ENCODE measurements at regions not wholly inside any gene's neighbourhood (a gene's known extent, or its start where the extent isn't known, plus 50 kb on each side); places are given as distances from the start of the nearest gene placed in this dataset.

DNA sequence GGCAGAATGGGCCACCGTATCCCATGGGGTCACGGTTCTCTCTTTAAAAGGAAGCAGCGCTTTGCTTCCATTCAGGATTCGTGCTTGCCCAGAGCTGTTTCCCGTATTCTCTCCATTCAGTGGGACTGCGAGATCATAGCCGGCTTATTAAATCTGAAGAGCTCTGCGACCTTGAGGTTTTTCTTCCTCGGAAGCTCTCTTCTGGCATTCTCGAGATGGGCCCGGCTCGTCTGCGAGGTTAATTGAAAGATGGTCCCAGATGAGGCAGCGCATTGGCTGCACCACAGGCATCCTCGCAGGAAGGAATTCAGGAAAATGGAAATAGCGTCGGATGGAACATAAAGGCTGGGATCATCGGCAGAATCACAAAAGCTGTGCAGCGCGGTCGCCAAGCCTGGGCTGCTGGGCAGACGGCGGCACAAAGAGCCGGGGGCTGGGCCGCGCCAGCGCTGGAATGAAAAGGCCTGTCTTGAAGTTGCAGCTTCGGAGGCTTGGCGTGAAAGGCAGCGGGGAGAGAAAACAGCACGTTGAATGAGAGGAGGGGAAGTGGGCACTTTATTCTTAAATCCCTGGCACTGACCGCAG is 236.2 kb downstream of the IRX2 start:
- H3K27me3 ChIP-seq (replicated peaks; ENCODE audit: insufficient read depth) = no peaks in the 10 kb centered on the region
- no peaks in the 10 kb centered on the region for H3K36me3 ChIP-seq
- DNase-seq (ENCODE audit: low spot score) = no peak
- H3K27ac ChIP-seq = no peak overlapping the region
- no peak for ATAC-seq (ENCODE audit: insufficient number of reproducible peaks, low FRiP score, low read depth)
- no peaks in the 10 kb centered on the region for H3K4me1 ChIP-seq (ENCODE audit: control insufficient read depth in 1 of 2, low read depth in 2 of 2)
- H3K4me3 ChIP-seq = no peak overlapping the region
- TF ChIP-seq, protein P1, sequence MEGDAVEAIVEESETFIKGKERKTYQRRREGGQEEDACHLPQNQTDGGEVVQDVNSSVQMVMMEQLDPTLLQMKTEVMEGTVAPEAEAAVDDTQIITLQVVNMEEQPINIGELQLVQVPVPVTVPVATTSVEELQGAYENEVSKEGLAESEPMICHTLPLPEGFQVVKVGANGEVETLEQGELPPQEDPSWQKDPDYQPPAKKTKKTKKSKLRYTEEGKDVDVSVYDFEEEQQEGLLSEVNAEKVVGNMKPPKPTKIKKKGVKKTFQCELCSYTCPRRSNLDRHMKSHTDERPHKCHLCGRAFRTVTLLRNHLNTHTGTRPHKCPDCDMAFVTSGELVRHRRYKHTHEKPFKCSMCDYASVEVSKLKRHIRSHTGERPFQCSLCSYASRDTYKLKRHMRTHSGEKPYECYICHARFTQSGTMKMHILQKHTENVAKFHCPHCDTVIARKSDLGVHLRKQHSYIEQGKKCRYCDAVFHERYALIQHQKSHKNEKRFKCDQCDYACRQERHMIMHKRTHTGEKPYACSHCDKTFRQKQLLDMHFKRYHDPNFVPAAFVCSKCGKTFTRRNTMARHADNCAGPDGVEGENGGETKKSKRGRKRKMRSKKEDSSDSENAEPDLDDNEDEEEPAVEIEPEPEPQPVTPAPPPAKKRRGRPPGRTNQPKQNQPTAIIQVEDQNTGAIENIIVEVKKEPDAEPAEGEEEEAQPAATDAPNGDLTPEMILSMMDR (IDR thresholded peaks at IDR 0.05) = no peak
- no peaks in the 10 kb centered on the region for H3K9me3 ChIP-seq

DNA sequence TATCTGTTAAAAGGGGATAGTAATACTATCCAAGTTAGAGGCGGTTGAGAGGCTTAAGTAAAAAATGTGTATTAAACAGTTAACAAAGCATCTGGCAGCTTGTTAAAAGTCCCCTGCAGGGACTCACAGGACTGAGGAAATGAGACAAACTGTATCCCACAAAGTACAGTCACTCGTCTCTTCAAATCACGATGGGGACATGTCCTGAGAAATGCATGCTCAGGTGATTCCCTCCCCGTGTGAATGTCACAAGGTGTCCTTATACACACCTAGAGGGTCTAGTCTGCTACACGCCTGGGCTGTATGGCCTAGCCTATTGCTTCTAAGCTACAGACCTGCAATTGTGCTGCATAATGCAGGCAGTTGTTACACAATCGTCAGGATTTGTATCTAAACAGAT is 237.0 kb downstream of the IRX2 start:
- H3K27me3 ChIP-seq (replicated peaks; ENCODE audit: insufficient read depth) = no peaks in the 10 kb centered on the region
- no peak for ATAC-seq (ENCODE audit: insufficient number of reproducible peaks, low FRiP score, low read depth)

DNA sequence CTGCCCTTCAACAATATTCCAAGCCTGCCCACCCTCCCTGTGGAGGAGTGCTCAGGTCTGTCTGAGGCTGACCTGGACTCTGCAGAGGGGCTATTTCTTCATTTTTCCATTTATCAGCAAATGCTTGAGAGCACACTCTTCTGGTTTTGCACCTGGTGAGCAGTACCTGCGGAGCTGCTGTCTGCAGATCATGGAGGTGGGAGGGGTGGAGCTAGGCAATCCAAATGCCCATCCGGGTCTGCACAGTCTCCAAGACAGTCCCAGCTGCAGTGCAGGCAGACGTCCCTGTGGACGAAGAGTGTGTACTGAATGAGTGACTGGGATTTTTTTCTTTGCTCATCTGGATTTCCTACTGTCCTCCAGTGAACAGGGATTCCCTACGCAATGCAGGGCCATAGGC is 239.8 kb downstream of the IRX2 start:
- TF ChIP-seq, protein P1 (IDR thresholded peaks at IDR 0.05) = no peak
- Histone ChIP-seq H3K9me3 (no peaks in the 10 kb centered on the region), H3K27me3 (replicated peaks; ENCODE audit: insufficient read depth) (no peaks in the 10 kb centered on the region), H3K36me3 (no peaks in the 10 kb centered on the region), H3K27ac (no peak overlapping the region), H3K4me3 (no peak overlapping the region), H3K4me1 (ENCODE audit: control insufficient read depth in 1 of 2, low read depth in 2 of 2) (no peaks in the 10 kb centered on the region)
- ATAC-seq (ENCODE audit: insufficient number of reproducible peaks, low FRiP score, low read depth) = no peak
- no peak for DNase-seq (ENCODE audit: low spot score)

More for the DNA sequence above, 237.0 kb downstream of the IRX2 start:
- Histone ChIP-seq H3K27ac (no peak overlapping the region), H3K4me1 (ENCODE audit: control insufficient read depth in 1 of 2, low read depth in 2 of 2) (no peaks in the 10 kb centered on the region), H3K36me3 (no peaks in the 10 kb centered on the region), H3K4me3 (no peak overlapping the region), H3K9me3 (no peaks in the 10 kb centered on the region)
- TF ChIP-seq, protein P1 (IDR thresholded peaks at IDR 0.05) = no peak
- no peak for DNase-seq (ENCODE audit: low spot score)

DNA sequence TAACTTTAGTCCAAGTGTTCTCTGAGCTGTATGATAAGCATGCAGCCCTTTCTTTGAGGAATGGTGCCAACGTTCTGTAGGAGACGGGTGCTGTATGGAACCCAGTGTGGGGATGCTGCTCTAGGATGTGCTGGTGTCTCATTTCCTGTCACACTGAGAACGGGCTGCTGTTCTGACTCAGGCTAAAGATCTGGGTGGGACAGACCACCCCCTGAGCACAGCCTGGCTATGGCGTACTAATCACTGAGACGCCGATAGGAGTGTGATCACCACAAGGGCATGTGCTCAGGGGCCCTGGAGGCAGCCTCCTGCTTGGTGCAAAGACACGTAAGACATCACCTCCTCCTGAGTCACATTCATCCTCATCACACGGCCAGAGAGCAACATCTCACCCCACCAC is 240.4 kb downstream of the IRX2 start:
- ATAC-seq (ENCODE audit: insufficient number of reproducible peaks, low FRiP score, low read depth) (no peak), DNase-seq (ENCODE audit: low spot score) (no peak)
- Histone ChIP-seq H3K4me1 (ENCODE audit: control insufficient read depth in 1 of 2, low read depth in 2 of 2) (no peaks in the 10 kb centered on the region), H3K4me3 (no peak overlapping the region), H3K27ac (no peak overlapping the region), H3K27me3 (replicated peaks; ENCODE audit: insufficient read depth) (no peaks in the 10 kb centered on the region), H3K36me3 (no peaks in the 10 kb centered on the region), H3K9me3 (no peaks in the 10 kb centered on the region)
- TF ChIP-seq, protein P1 (IDR thresholded peaks at IDR 0.05) = no peak

DNA sequence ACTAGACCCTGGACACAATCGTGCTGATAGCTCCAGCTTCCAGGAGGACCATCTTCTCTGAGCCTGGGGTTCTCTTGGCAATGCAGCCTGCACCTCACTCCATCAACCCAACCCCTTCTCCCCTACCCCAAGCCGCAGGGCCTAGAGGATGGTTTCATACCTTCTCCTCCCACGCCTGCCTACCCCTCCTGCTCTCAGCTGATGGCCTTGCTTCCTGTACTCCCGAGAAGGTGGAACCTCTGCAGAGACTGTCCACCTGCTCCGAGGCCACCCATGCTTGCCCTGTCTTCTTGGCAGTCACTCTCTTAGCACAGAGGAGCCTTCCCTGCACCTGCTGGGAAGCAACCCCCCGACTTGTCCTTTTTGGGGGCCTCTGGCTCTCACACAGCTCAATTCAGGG is 241.9 kb downstream of the IRX2 start:
- no peaks in the 10 kb centered on the region for H3K36me3 ChIP-seq
- no peak for ATAC-seq (ENCODE audit: insufficient number of reproducible peaks, low FRiP score, low read depth)
- TF ChIP-seq, protein P1 (IDR thresholded peaks at IDR 0.05) = no peak
- H3K27me3 ChIP-seq (replicated peaks; ENCODE audit: insufficient read depth) = no peaks in the 10 kb centered on the region
- no peak overlapping the region for H3K27ac ChIP-seq
- DNase-seq (ENCODE audit: low spot score) = no peak
- H3K4me1 ChIP-seq (ENCODE audit: control insufficient read depth in 1 of 2, low read depth in 2 of 2) = no peaks in the 10 kb centered on the region
- H3K9me3 ChIP-seq = no peaks in the 10 kb centered on the region
- H3K4me3 ChIP-seq = no peak overlapping the region
